ENCODE measurements at regions not wholly inside any gene's neighbourhood (a gene's known extent, or its start where the extent isn't known, plus 50 kb on each side); places are given as distances from the start of the nearest gene placed in this dataset.

GRCh38 chr11:81365496-81365895 lies 1368.2 kb downstream of the FAM181B start:
- Histone ChIP-seq H3K27ac (ENCODE audit: low read depth, low read length) (no peak overlapping the region), H3K27me3 (ENCODE audit: control insufficient read depth, insufficient read depth, low read length) (no peaks in the 10 kb centered on the region), H3K9me3 (ENCODE audit: control insufficient read depth, insufficient read depth, low read length) (no peaks in the 10 kb centered on the region), H3K4me3 (ENCODE audit: low read depth, low read length) (no peak overlapping the region), H3K36me3 (ENCODE audit: control insufficient read depth, insufficient read depth, low read length) (no peaks in the 10 kb centered on the region), H3K4me1 (ENCODE audit: control insufficient read depth, insufficient read depth, low read length) (no peaks in the 10 kb centered on the region)
- peak in 1 of 6 donors; percentile 71 for DNase-seq (ENCODE audit: low read depth in 4 of 6, low spot score in 6 of 6)
- WGBS (ENCODE audit: insufficient coverage), result no CpG with 5 or more reads among the region's 4 CpGs

- Histone ChIP-seq H3K4me3 (ENCODE audit: low read depth, low read length) (no peak overlapping the region), H3K27ac (ENCODE audit: low read depth, low read length) (no peak overlapping the region), H3K36me3 (ENCODE audit: control insufficient read depth, insufficient read depth, low read length) (no peaks in the 10 kb centered on the region), H3K4me1 (ENCODE audit: control insufficient read depth, insufficient read depth, low read length) (no peaks in the 10 kb centered on the region), H3K27me3 (ENCODE audit: control insufficient read depth, insufficient read depth, low read length) (no peaks in the 10 kb centered on the region), H3K9me3 (ENCODE audit: control insufficient read depth, insufficient read depth, low read length) (no peaks in the 10 kb centered on the region)
- no peak for DNase-seq (ENCODE audit: low read depth in 4 of 6, low spot score in 6 of 6)
- 84% methylated on average over 3 of the region's 6 CpGs for WGBS (ENCODE audit: insufficient coverage)
These were observed 1374.2 kb downstream of the FAM181B start for GRCh38 chr11:81359476-81359875.

GRCh38 chr11:81345609-81346008 lies 1388.1 kb downstream of the FAM181B start:
- no peaks in the 10 kb centered on the region for H3K9me3 ChIP-seq (ENCODE audit: control insufficient read depth, insufficient read depth, low read length)
- H3K27me3 ChIP-seq (ENCODE audit: control insufficient read depth, insufficient read depth, low read length), result no peaks in the 10 kb centered on the region
- no peak overlapping the region for H3K27ac ChIP-seq (ENCODE audit: low read depth, low read length)
- H3K4me3 ChIP-seq (ENCODE audit: low read depth, low read length), result no peak overlapping the region
- H3K36me3 ChIP-seq (ENCODE audit: control insufficient read depth, insufficient read depth, low read length), result no peaks in the 10 kb centered on the region
- no peak for DNase-seq (ENCODE audit: low read depth in 4 of 6, low spot score in 6 of 6)
- 97% methylated on average over 2 of the region's 6 CpGs for WGBS (ENCODE audit: insufficient coverage)
- no peaks in the 10 kb centered on the region for H3K4me1 ChIP-seq (ENCODE audit: control insufficient read depth, insufficient read depth, low read length)

- no peaks in the 10 kb centered on the region for H3K4me1 ChIP-seq (ENCODE audit: control insufficient read depth, insufficient read depth, low read length)
- H3K4me3 ChIP-seq (ENCODE audit: low read depth, low read length), result no peak overlapping the region
- H3K36me3 ChIP-seq (ENCODE audit: control insufficient read depth, insufficient read depth, low read length), result no peaks in the 10 kb centered on the region
- peak overlapping the region; percentile 25 for H3K27ac ChIP-seq (ENCODE audit: low read depth, low read length)
- H3K9me3 ChIP-seq (ENCODE audit: control insufficient read depth, insufficient read depth, low read length), result no peaks in the 10 kb centered on the region
- peak in 1 of 6 donors; percentile 58 for DNase-seq (ENCODE audit: low read depth in 4 of 6, low spot score in 6 of 6)
- no peaks in the 10 kb centered on the region for H3K27me3 ChIP-seq (ENCODE audit: control insufficient read depth, insufficient read depth, low read length)
These were observed 1390.7 kb downstream of the FAM181B start for GRCh38 chr11:81342966-81343365.

GRCh38 chr11:81340225-81340624 lies 1393.4 kb downstream of the FAM181B start:
- H3K36me3 ChIP-seq (ENCODE audit: control insufficient read depth, insufficient read depth, low read length), result no peaks in the 10 kb centered on the region
- no CpG with 5 or more reads among the region's 1 CpG for WGBS (ENCODE audit: insufficient coverage)
- no peaks in the 10 kb centered on the region for H3K27me3 ChIP-seq (ENCODE audit: control insufficient read depth, insufficient read depth, low read length)
- H3K4me1 ChIP-seq (ENCODE audit: control insufficient read depth, insufficient read depth, low read length), result no peaks in the 10 kb centered on the region
- H3K9me3 ChIP-seq (ENCODE audit: control insufficient read depth, insufficient read depth, low read length), result no peaks in the 10 kb centered on the region
- H3K27ac ChIP-seq (ENCODE audit: low read depth, low read length), result no peak overlapping the region
- DNase-seq (ENCODE audit: low read depth in 4 of 6, low spot score in 6 of 6), result no peak
- no peak overlapping the region for H3K4me3 ChIP-seq (ENCODE audit: low read depth, low read length)

- no peak overlapping the region for H3K4me3 ChIP-seq (ENCODE audit: low read depth, low read length)
- H3K36me3 ChIP-seq (ENCODE audit: control insufficient read depth, insufficient read depth, low read length), result no peaks in the 10 kb centered on the region
- H3K4me1 ChIP-seq (ENCODE audit: control insufficient read depth, insufficient read depth, low read length), result no peaks in the 10 kb centered on the region
- no peaks in the 10 kb centered on the region for H3K9me3 ChIP-seq (ENCODE audit: control insufficient read depth, insufficient read depth, low read length)
- no CpG with 5 or more reads among the region's 2 CpGs for WGBS (ENCODE audit: insufficient coverage)
- no peak overlapping the region for H3K27ac ChIP-seq (ENCODE audit: low read depth, low read length)
- DNase-seq (ENCODE audit: low read depth in 4 of 6, low spot score in 6 of 6), result no peak
- no peaks in the 10 kb centered on the region for H3K27me3 ChIP-seq (ENCODE audit: control insufficient read depth, insufficient read depth, low read length)
These were observed 1394.1 kb downstream of the FAM181B start for GRCh38 chr11:81339521-81339920.

- no peaks in the 10 kb centered on the region for H3K36me3 ChIP-seq (ENCODE audit: control insufficient read depth, insufficient read depth, low read length)
- whole genome bisulfite sequencing (ENCODE audit: insufficient coverage), result no CpG with 5 or more reads among the region's 3 CpGs
- H3K4me1 ChIP-seq (ENCODE audit: control insufficient read depth, insufficient read depth, low read length), result no peaks in the 10 kb centered on the region
- H3K9me3 ChIP-seq (ENCODE audit: control insufficient read depth, insufficient read depth, low read length), result no peaks in the 10 kb centered on the region
- no peak overlapping the region for H3K27ac ChIP-seq (ENCODE audit: low read depth, low read length)
- H3K27me3 ChIP-seq (ENCODE audit: control insufficient read depth, insufficient read depth, low read length), result no peaks in the 10 kb centered on the region
- no peak for DNase-seq (ENCODE audit: low read depth in 4 of 6, low spot score in 6 of 6)
- H3K4me3 ChIP-seq (ENCODE audit: low read depth, low read length), result no peak overlapping the region
These were observed 1395.9 kb downstream of the FAM181B start for GRCh38 chr11:81337756-81338155.

- H3K4me1 ChIP-seq (ENCODE audit: control insufficient read depth, insufficient read depth, low read length), result no peaks in the 10 kb centered on the region
- no peak for DNase-seq (ENCODE audit: low read depth in 4 of 6, low spot score in 6 of 6)
- no peaks in the 10 kb centered on the region for H3K9me3 ChIP-seq (ENCODE audit: control insufficient read depth, insufficient read depth, low read length)
- no peaks in the 10 kb centered on the region for H3K36me3 ChIP-seq (ENCODE audit: control insufficient read depth, insufficient read depth, low read length)
- no peak overlapping the region for H3K27ac ChIP-seq (ENCODE audit: low read depth, low read length)
- WGBS (ENCODE audit: insufficient coverage), result no CpG with 5 or more reads among the region's 2 CpGs
- H3K4me3 ChIP-seq (ENCODE audit: low read depth, low read length), result no peak overlapping the region
- no peaks in the 10 kb centered on the region for H3K27me3 ChIP-seq (ENCODE audit: control insufficient read depth, insufficient read depth, low read length)
These were observed 1401.4 kb downstream of the FAM181B start for GRCh38 chr11:81332276-81332675.

- H3K27me3 ChIP-seq (ENCODE audit: control insufficient read depth, insufficient read depth, low read length), result no peaks in the 10 kb centered on the region
- H3K9me3 ChIP-seq (ENCODE audit: control insufficient read depth, insufficient read depth, low read length), result no peaks in the 10 kb centered on the region
- H3K36me3 ChIP-seq (ENCODE audit: control insufficient read depth, insufficient read depth, low read length), result no peaks in the 10 kb centered on the region
- no peaks in the 10 kb centered on the region for H3K4me1 ChIP-seq (ENCODE audit: control insufficient read depth, insufficient read depth, low read length)
- DNase-seq (ENCODE audit: low read depth in 4 of 6, low spot score in 6 of 6), result no peak
- no peak overlapping the region for H3K27ac ChIP-seq (ENCODE audit: low read depth, low read length)
- H3K4me3 ChIP-seq (ENCODE audit: low read depth, low read length), result no peak overlapping the region
- 91% methylated on average over 6 of the region's 9 CpGs for WGBS (ENCODE audit: insufficient coverage)
These were observed 1401.9 kb downstream of the FAM181B start for GRCh38 chr11:81331611-81332235.

GRCh38 chr11:81331088-81331487 lies 1402.6 kb downstream of the FAM181B start:
- 92% methylated on average over 2 of the region's 4 CpGs for WGBS (ENCODE audit: insufficient coverage)
- H3K36me3 ChIP-seq (ENCODE audit: control insufficient read depth, insufficient read depth, low read length), result no peaks in the 10 kb centered on the region
- no peaks in the 10 kb centered on the region for H3K4me1 ChIP-seq (ENCODE audit: control insufficient read depth, insufficient read depth, low read length)
- DNase-seq (ENCODE audit: low read depth in 4 of 6, low spot score in 6 of 6), result no peak
- H3K4me3 ChIP-seq (ENCODE audit: low read depth, low read length), result no peak overlapping the region
- H3K27me3 ChIP-seq (ENCODE audit: control insufficient read depth, insufficient read depth, low read length), result no peaks in the 10 kb centered on the region
- no peak overlapping the region for H3K27ac ChIP-seq (ENCODE audit: low read depth, low read length)
- H3K9me3 ChIP-seq (ENCODE audit: control insufficient read depth, insufficient read depth, low read length), result no peaks in the 10 kb centered on the region

All from spinal cord (tissue), 9 donors.